SU-DHL-6 (cell line): ENCODE measurements at regions not wholly inside any gene's neighbourhood (a gene's known extent, or its start where the extent isn't known, plus 50 kb on each side); places are given as distances from the start of the nearest gene placed in this dataset.

Experiments used
- EZH2phosphoT487 ChIP-seq: fragments of 200-600 bp; sonication (generic), shearing (Covaris generic); conservative IDR thresholded peaks from 2 replicates; pipeline ENCODE4 v1.6.1; 2018; ENCODE audit warnings: mild to moderate bottlenecking, antibody characterized with exemption, low read length, moderate library complexity, mixed read lengths
- TF ChIP-seq, protein P1 (sequence below): fragments of 200-600 bp; sonication (generic); IDR thresholded peaks from one replicate; pipeline ENCODE4 v1.5.1; 2017; ENCODE audit warnings: antibody characterized with exemption, mild to moderate bottlenecking, low read length, moderate library complexity; ENCODE audit not compliant: insufficient read depth, poor library complexity, severe bottlenecking

DNA sequence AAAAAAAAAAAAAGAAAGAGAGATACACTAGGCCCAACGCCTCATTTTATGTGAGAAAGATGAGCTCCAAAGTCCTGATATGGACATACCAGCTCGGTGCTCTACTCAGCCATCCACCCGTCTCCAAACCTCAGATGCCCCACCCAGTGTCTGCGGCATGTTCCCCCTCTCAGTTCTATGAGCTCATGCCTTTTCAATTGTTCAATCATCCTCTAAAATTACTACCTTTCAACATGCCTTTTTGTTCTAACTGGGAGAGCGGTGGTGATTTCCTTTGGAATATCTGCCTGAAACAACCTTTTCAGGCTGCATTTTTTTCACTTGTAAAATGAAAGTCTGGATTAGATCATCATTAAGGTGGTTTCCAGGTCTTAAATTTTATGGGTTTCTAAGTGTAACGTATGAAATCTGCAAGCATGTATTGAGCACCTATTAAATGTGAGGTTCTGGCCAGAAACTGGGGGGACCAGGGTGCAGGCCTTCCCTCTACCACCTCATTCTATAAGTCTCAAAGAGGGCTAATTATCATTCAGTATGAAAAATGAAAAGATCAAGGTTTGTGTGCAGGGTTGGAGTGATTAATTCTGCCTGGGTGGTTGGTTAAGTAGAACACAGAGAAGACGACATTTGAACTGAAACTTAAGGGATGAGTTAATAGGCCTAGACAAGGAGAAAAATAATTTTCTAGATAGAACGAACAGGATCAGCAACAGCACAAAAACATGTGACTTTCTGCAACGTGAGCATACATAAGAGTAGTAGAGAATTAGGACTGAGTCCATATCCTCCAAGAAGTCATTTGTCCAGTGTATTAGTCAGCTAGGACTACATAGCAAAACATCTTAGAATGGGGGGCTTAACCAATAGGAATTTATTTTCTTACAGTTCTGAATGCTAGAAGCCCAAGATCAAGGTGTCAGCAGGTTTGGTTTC, 87.4 kb upstream of the GLS start:
- TF ChIP-seq, protein P1, sequence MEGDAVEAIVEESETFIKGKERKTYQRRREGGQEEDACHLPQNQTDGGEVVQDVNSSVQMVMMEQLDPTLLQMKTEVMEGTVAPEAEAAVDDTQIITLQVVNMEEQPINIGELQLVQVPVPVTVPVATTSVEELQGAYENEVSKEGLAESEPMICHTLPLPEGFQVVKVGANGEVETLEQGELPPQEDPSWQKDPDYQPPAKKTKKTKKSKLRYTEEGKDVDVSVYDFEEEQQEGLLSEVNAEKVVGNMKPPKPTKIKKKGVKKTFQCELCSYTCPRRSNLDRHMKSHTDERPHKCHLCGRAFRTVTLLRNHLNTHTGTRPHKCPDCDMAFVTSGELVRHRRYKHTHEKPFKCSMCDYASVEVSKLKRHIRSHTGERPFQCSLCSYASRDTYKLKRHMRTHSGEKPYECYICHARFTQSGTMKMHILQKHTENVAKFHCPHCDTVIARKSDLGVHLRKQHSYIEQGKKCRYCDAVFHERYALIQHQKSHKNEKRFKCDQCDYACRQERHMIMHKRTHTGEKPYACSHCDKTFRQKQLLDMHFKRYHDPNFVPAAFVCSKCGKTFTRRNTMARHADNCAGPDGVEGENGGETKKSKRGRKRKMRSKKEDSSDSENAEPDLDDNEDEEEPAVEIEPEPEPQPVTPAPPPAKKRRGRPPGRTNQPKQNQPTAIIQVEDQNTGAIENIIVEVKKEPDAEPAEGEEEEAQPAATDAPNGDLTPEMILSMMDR = no peak
- TF ChIP-seq EZH2phosphoT487 = no peak
